ENCODE measurements at regions not wholly inside any gene's neighbourhood (a gene's known extent, or its start where the extent isn't known, plus 50 kb on each side); places are given as distances from the start of the nearest gene placed in this dataset.
"Not testable (repeated sequence)": the region's sequence is repeated elsewhere in the genome, so short reads cannot be mapped to it uniquely, and the experiment has no call there.

DNA sequence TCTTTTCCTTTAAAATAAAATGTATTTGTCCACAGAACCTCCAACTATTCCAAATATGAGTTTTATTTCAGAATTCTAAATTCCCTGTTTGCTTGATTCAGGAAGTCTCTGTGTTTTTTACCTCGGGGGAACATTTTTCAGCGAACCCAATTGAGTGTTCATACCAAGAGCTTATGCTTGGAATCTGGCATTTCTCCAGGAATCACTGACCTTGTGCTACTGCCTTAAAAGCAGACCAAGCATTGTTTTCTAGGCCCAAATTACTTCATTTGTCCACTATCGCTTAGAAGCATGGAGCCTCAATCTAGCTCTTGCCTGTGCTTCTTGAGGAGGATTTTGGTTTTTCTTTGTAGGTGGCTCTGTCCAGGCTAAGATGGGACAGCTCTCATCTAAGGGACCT, 59.4 kb downstream of the EBLN1 start:
- no peak for TF ChIP-seq CTCF (IDR thresholded peaks at IDR 0.05; ENCODE audit: insufficient read depth, low read length, poor library complexity, severe bottlenecking)
- Histone ChIP-seq H3K4me3 (ENCODE audit: low read depth, low read length) (no peak overlapping the region), H3K36me3 (ENCODE audit: control insufficient read depth, insufficient read depth, low read length) (no peaks in the 10 kb centered on the region), H3K27me3 (ENCODE audit: control insufficient read depth, insufficient read depth, low read length) (no peaks in the 10 kb centered on the region)
- DNase-seq (ENCODE audit: low read depth), result no peak

- no peak for TF ChIP-seq CTCF (IDR thresholded peaks at IDR 0.05; ENCODE audit: insufficient read depth, low read length, poor library complexity, severe bottlenecking)
- no peak for DNase-seq (ENCODE audit: low read depth)
- no peaks in the 10 kb centered on the region for H3K36me3 ChIP-seq (ENCODE audit: control insufficient read depth, insufficient read depth, low read length)
- H3K4me3 ChIP-seq (ENCODE audit: low read depth, low read length), result no peak overlapping the region
- no peaks in the 10 kb centered on the region for H3K27me3 ChIP-seq (ENCODE audit: control insufficient read depth, insufficient read depth, low read length)
Observed at GRCh38 chr10:22156750-22157149, 61.1 kb downstream of the EBLN1 start.

DNA sequence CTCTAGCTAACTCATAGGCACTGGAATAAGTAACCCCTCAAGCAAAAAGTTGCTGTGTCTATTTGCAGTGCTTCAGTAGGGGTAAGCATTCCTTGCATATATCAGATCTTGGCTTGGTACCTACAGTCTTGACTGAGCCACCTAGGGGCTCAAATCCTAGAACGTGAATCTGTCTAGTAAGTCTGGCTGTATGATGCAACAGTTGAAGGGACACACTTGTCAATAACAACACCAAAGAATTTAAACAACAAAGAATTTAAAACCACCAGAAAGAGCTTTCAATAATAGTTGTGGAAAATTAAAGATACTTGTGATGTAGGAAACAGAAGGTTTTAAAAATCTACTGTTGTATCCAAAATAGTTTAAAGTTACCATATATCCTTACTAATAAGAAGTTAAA, 65.4 kb downstream of the EBLN1 start:
- Histone ChIP-seq H3K4me3 (ENCODE audit: low read depth, low read length) (no peak overlapping the region), H3K27me3 (ENCODE audit: control insufficient read depth, insufficient read depth, low read length) (no peaks in the 10 kb centered on the region), H3K36me3 (ENCODE audit: control insufficient read depth, insufficient read depth, low read length) (no peaks in the 10 kb centered on the region)
- TF ChIP-seq CTCF (IDR thresholded peaks at IDR 0.05; ENCODE audit: insufficient read depth, low read length, poor library complexity, severe bottlenecking), result no peak
- no peak for DNase-seq (ENCODE audit: low read depth)

GRCh38 chr10:22150842-22151241, 67.0 kb downstream of the EBLN1 start:
- no peak overlapping the region for H3K4me3 ChIP-seq (ENCODE audit: low read depth, low read length)
- no peaks in the 10 kb centered on the region for H3K36me3 ChIP-seq (ENCODE audit: control insufficient read depth, insufficient read depth, low read length)
- TF ChIP-seq CTCF (IDR thresholded peaks at IDR 0.05; ENCODE audit: insufficient read depth, low read length, poor library complexity, severe bottlenecking), result no peak
- no peak for DNase-seq (ENCODE audit: low read depth)
- H3K27me3 ChIP-seq (ENCODE audit: control insufficient read depth, insufficient read depth, low read length), result no peaks in the 10 kb centered on the region

- no peak for TF ChIP-seq CTCF (IDR thresholded peaks at IDR 0.05; ENCODE audit: insufficient read depth, low read length, poor library complexity, severe bottlenecking)
- no peaks in the 10 kb centered on the region for H3K36me3 ChIP-seq (ENCODE audit: control insufficient read depth, insufficient read depth, low read length)
- no peaks in the 10 kb centered on the region for H3K27me3 ChIP-seq (ENCODE audit: control insufficient read depth, insufficient read depth, low read length)
- H3K4me3 ChIP-seq (ENCODE audit: low read depth, low read length), result no peak overlapping the region
- DNase-seq (ENCODE audit: low read depth), result no peak
Observed at GRCh38 chr10:22148961-22149360, 68.9 kb downstream of the EBLN1 start.

GRCh38 chr10:22145873-22146272, 71.9 kb downstream of the EBLN1 start:
- not testable (repeated sequence) for H3K27me3 ChIP-seq (ENCODE audit: control insufficient read depth, insufficient read depth, low read length); DNase-seq (ENCODE audit: low read depth); H3K4me3 ChIP-seq (ENCODE audit: low read depth, low read length); H3K36me3 ChIP-seq (ENCODE audit: control insufficient read depth, insufficient read depth, low read length)
